Right atrium auricular region (tissue), 2 donors: ENCODE measurements at regions not wholly inside any gene's neighbourhood (a gene's known extent, or its start where the extent isn't known, plus 50 kb on each side); places are given as distances from the start of the nearest gene placed in this dataset.

Experiments used
- DNase-seq: peaks from one replicate; pipeline ENCODE4 v3.0.0-alpha.2; 2019; ENCODE audit warnings: low spot score
- H3K27ac ChIP-seq, 2 donors: fragments of 200-600 bp; sonication (generic); 1 replicate in 1 of 2; 2 replicates in 1 of 2; pipeline ENCODE4 v1.5.1; 2016 to 2019
- H3K27me3 ChIP-seq, 2 donors: fragments of 200-600 bp; sonication (generic); one replicate each; pipeline versions ENCODE4 v1.5.1 to v1.6.0; 2017 to 2019
- H3K36me3 ChIP-seq: fragments of 200-600 bp; sonication (generic); one replicate; pipeline ENCODE4 v1.5.1; 2016
- H3K4me1 ChIP-seq, 2 donors: fragments of 200-600 bp; sonication (generic); one replicate each; pipeline versions ENCODE4 v1.5.1 to v1.6.0; 2017 to 2019
- H3K4me3 ChIP-seq, 2 donors: fragments of 200-600 bp; sonication (generic); 1 replicate in 1 of 2; 2 replicates in 1 of 2; pipeline ENCODE4 v1.5.1; 2017 to 2019; ENCODE audit warnings: mild to moderate bottlenecking in 1 of 2, moderate library complexity in 1 of 2
- H3K9me3 ChIP-seq, 2 donors: fragments of 200-600 bp; sonication (generic); one replicate each; pipeline ENCODE4 v1.5.1; 2019
- TF ChIP-seq, protein P1 (sequence below), 2 donors: fragments of 200-600 bp; sonication (generic); IDR thresholded peaks; one replicate each; pipeline ENCODE4 v1.5.1; 2019; ENCODE audit warnings: antibody characterized with exemption in 2 of 2

GRCh38 chr2:224181534-224182155 is 142.6 kb upstream of the SERPINE2 start:
- Histone ChIP-seq H3K9me3 (no peaks in the 10 kb centered on the region), H3K27me3 (no peaks in the 10 kb centered on the region), H3K27ac (no peak overlapping the region), H3K4me3 (no peak overlapping the region), H3K36me3 (no peaks in the 10 kb centered on the region), H3K4me1 (no peaks in the 10 kb centered on the region)
- no peak for DNase-seq
- TF ChIP-seq, protein P1, sequence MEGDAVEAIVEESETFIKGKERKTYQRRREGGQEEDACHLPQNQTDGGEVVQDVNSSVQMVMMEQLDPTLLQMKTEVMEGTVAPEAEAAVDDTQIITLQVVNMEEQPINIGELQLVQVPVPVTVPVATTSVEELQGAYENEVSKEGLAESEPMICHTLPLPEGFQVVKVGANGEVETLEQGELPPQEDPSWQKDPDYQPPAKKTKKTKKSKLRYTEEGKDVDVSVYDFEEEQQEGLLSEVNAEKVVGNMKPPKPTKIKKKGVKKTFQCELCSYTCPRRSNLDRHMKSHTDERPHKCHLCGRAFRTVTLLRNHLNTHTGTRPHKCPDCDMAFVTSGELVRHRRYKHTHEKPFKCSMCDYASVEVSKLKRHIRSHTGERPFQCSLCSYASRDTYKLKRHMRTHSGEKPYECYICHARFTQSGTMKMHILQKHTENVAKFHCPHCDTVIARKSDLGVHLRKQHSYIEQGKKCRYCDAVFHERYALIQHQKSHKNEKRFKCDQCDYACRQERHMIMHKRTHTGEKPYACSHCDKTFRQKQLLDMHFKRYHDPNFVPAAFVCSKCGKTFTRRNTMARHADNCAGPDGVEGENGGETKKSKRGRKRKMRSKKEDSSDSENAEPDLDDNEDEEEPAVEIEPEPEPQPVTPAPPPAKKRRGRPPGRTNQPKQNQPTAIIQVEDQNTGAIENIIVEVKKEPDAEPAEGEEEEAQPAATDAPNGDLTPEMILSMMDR (IDR thresholded peaks at IDR 0.05): no peak

GRCh38 chr2:224180810-224181209 is 141.7 kb upstream of the SERPINE2 start:
- no peak for DNase-seq
- no peak overlapping the region for H3K4me3 ChIP-seq

DNA sequence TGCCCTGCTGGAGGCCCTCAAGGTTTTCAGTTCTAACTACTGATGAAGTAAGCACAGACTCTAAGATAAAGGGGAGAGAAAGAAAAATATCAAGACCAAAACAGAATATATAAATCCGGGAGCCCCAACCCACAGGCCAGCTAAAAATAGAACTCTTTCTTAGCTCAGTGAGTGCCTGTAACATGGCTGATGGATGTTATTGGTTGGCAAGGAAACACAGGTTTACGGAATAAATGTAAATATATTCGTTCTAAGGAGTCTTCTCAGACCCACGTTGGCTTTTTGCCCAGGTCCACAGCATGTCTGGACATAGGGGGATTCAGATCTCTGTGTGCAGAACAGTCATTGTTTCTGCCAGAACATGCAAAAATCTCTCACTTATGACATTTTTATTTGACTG is 139.0 kb upstream of the SERPINE2 start:
- no peaks in the 10 kb centered on the region for H3K9me3 ChIP-seq
- no peaks in the 10 kb centered on the region for H3K27me3 ChIP-seq
- H3K36me3 ChIP-seq: no peaks in the 10 kb centered on the region
- DNase-seq: no peak
- no peak overlapping the region for H3K27ac ChIP-seq
- no peak overlapping the region for H3K4me3 ChIP-seq
- TF ChIP-seq, protein P1 (IDR thresholded peaks at IDR 0.05): no peak
- no peaks in the 10 kb centered on the region for H3K4me1 ChIP-seq

More at GRCh38 chr2:224180810-224181209, 141.7 kb upstream of the SERPINE2 start:
- TF ChIP-seq, protein P1 (IDR thresholded peaks at IDR 0.05): no peak
- H3K27ac ChIP-seq: no peak overlapping the region
- no peaks in the 10 kb centered on the region for H3K36me3 ChIP-seq
- H3K27me3 ChIP-seq: no peaks in the 10 kb centered on the region
- H3K9me3 ChIP-seq: no peaks in the 10 kb centered on the region
- no peaks in the 10 kb centered on the region for H3K4me1 ChIP-seq

DNA sequence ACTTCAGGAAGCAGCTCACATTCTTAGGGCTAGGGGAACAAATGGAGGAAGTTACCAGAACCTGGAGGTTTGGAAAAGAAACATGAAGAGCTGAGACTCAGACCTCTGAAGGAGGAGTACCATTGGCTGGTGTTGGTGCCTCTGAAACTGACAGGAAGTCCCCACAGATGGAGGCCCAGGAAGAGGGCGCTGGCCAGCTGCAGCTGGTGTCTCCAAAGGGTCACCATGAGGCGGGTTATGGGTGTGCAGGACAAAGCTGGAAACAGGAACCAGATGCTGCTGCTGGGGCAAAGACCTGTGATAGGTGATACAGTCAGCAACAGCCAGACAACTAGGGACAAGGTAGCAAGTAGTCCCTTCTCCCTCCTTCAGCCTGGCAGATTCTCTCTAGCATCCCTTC is 136.5 kb upstream of the SERPINE2 start:
- H3K27ac ChIP-seq: no peak overlapping the region
- TF ChIP-seq, protein P1 (IDR thresholded peaks at IDR 0.05): no peak
- H3K27me3 ChIP-seq: no peaks in the 10 kb centered on the region
- no peak for DNase-seq
- no peaks in the 10 kb centered on the region for H3K36me3 ChIP-seq
- no peak overlapping the region for H3K4me3 ChIP-seq
- no peaks in the 10 kb centered on the region for H3K9me3 ChIP-seq
- no peaks in the 10 kb centered on the region for H3K4me1 ChIP-seq

GRCh38 chr2:224174990-224175389 is 135.9 kb upstream of the SERPINE2 start:
- Histone ChIP-seq H3K36me3 (no peaks in the 10 kb centered on the region), H3K9me3 (no peaks in the 10 kb centered on the region), H3K4me3 (no peak overlapping the region), H3K27ac (no peak overlapping the region), H3K4me1 (no peaks in the 10 kb centered on the region), H3K27me3 (no peaks in the 10 kb centered on the region)
- DNase-seq: no peak
- TF ChIP-seq, protein P1 (IDR thresholded peaks at IDR 0.05): no peak

GRCh38 chr2:224174521-224174920 is 135.4 kb upstream of the SERPINE2 start:
- Histone ChIP-seq H3K4me1 (no peaks in the 10 kb centered on the region), H3K4me3 (no peak overlapping the region), H3K36me3 (no peaks in the 10 kb centered on the region), H3K9me3 (no peaks in the 10 kb centered on the region), H3K27ac (no peak overlapping the region), H3K27me3 (no peaks in the 10 kb centered on the region)
- TF ChIP-seq, protein P1 (IDR thresholded peaks at IDR 0.05): no peak
- DNase-seq: no peak
